PC-9 (cell line): ENCODE measurements at regions not wholly inside any gene's neighbourhood (a gene's known extent, or its start where the extent isn't known, plus 50 kb on each side); places are given as distances from the start of the nearest gene placed in this dataset.

ENCODE experiments used
- BruUV-seq: library from RNA; stranded (reverse); fragments of 400-500 nt; replicated peaks from 2 replicates; lab custom pipeline; 2021; lab: Mats Ljungman, UMichigan
- CTCF ChIA-PET: fragments of 300-600 bp; sonication (Branson Sonifier 250); formaldehyde crosslinking; loops from one replicate; lab custom pipeline; 2022; ENCODE audit warnings: antibody characterized with exemption; lab: Charles Lee
- POLR2A ChIA-PET: fragments of 300-600 bp; sonication (Branson Sonifier 250); formaldehyde crosslinking; loops from one replicate; lab custom pipeline; 2022; ENCODE audit warnings: antibody characterized with exemption; ENCODE audit not compliant: unreplicated experiment; lab: Charles Lee
- DNase-seq, 2 experiments: peaks; one replicate each; pipeline versions ENCODE4 v3.0.0 to v3.0.0-alpha.2; 2015 to 2022; ENCODE audit warnings: mixed read lengths in 1 of 2
- H2AFZ ChIP-seq: fragments of 200-600 bp; sonication (generic); 2 replicates; pipeline ENCODE4 v1.8.1; 2017; ENCODE audit warnings: antibody characterized with exemption
- H3F3A ChIP-seq: fragments of 200-600 bp; sonication (generic); 2 replicates; pipeline ENCODE4 v1.8.1; 2017; ENCODE audit warnings: antibody characterized with exemption, mild to moderate bottlenecking, low read depth; ENCODE audit not compliant: insufficient read depth
- H3K27ac ChIP-seq: fragments of 200-600 bp; sonication (generic); 2 replicates; pipeline ENCODE4 v1.6.1; 2016; ENCODE audit warnings: mixed run types
- H3K27me3 ChIP-seq: fragments of 200-600 bp; sonication (generic); 2 replicates; pipeline ENCODE4 v1.6.1; 2016; ENCODE audit warnings: low read depth, mixed run types; ENCODE audit not compliant: insufficient read depth
- H3K36me3 ChIP-seq: fragments of 200-600 bp; sonication (generic); 2 replicates; pipeline ENCODE4 v1.6.1; 2016; ENCODE audit warnings: low read depth, mixed run types
- H3K4me1 ChIP-seq: fragments of 200-600 bp; sonication (generic); replicated peaks from 2 replicates; pipeline ENCODE4 v1.6.1; 2016; ENCODE audit warnings: mixed run types; ENCODE audit not compliant: insufficient read depth
- H3K4me2 ChIP-seq: fragments of 200-600 bp; sonication (generic); 2 replicates; pipeline ENCODE4 v1.6.1; 2017; ENCODE audit warnings: mixed run types
- H3K4me3 ChIP-seq: fragments of 200-600 bp; sonication (generic); 2 replicates; pipeline ENCODE4 v1.6.1; 2016; ENCODE audit warnings: mixed run types
- H3K79me2 ChIP-seq: fragments of 200-600 bp; sonication (generic); 2 replicates; pipeline ENCODE4 v1.6.1; 2017; ENCODE audit warnings: low read depth, mixed run types
- H3K9me2 ChIP-seq: fragments of 200-600 bp; sonication (generic); 2 replicates; pipeline ENCODE4 v1.8.1; 2017; ENCODE audit warnings: mild to moderate bottlenecking; ENCODE audit not compliant: insufficient read depth
- H3K9me3 ChIP-seq: fragments of 200-600 bp; sonication (generic); 2 replicates; pipeline ENCODE4 v1.8.1; 2016; ENCODE audit warnings: low read depth; ENCODE audit not compliant: insufficient read depth
- H4K20me1 ChIP-seq: fragments of 200-600 bp; sonication (generic); 2 replicates; pipeline ENCODE4 v1.8.1; 2017; ENCODE audit not compliant: insufficient read depth
- EZH2 ChIP-seq: fragments of 200-600 bp; sonication (generic); IDR thresholded peaks from 2 replicates; pipeline ENCODE4 v1.8.0; 2017; ENCODE audit warnings: antibody characterized with exemption, low read depth
- intact Hi-C: fragments of 100-400 bp; cut with micrococcal nuclease; formaldehyde crosslinking; loops from one replicate; pipeline ENCODE4 v1.10.0; 2022; ENCODE audit not compliant: unreplicated experiment
- TF ChIP-seq, protein P1 (sequence below): fragments of 200-600 bp; sonication (generic); conservative IDR thresholded peaks from 2 replicates; pipeline ENCODE4 v1.6.1; 2017; ENCODE audit warnings: mixed run types, antibody characterized with exemption, mild to moderate bottlenecking, moderate library complexity

GRCh38 chr5:110250755-110251154, 475.7 kb downstream of the TMEM232 start:
- H3K36me3 ChIP-seq, result no peaks in the 10 kb centered on the region
- H3K27ac ChIP-seq, result no peak overlapping the region
- intact Hi-C loops, result no loop called here
- no peaks in the 10 kb centered on the region for H3K27me3 ChIP-seq
- H3K9me2 ChIP-seq, result no peaks in the 10 kb centered on the region
- no peak overlapping the region for H3K4me3 ChIP-seq
- no TSS peak for BruUV-seq
- POLR2A ChIA-PET, result no interaction called here
- H3K79me2 ChIP-seq, result no peaks in the 10 kb centered on the region
- no peak for DNase-seq
- H3K4me1 ChIP-seq, result no peaks in the 10 kb centered on the region
- CTCF ChIA-PET, result no interaction called here
- H2AFZ ChIP-seq, result no peak overlapping the region
- no peaks in the 10 kb centered on the region for H3F3A ChIP-seq
- no peaks in the 10 kb centered on the region; the same call in 1 of the 2 replicates for H3K9me3 ChIP-seq
- TF ChIP-seq, protein P1, sequence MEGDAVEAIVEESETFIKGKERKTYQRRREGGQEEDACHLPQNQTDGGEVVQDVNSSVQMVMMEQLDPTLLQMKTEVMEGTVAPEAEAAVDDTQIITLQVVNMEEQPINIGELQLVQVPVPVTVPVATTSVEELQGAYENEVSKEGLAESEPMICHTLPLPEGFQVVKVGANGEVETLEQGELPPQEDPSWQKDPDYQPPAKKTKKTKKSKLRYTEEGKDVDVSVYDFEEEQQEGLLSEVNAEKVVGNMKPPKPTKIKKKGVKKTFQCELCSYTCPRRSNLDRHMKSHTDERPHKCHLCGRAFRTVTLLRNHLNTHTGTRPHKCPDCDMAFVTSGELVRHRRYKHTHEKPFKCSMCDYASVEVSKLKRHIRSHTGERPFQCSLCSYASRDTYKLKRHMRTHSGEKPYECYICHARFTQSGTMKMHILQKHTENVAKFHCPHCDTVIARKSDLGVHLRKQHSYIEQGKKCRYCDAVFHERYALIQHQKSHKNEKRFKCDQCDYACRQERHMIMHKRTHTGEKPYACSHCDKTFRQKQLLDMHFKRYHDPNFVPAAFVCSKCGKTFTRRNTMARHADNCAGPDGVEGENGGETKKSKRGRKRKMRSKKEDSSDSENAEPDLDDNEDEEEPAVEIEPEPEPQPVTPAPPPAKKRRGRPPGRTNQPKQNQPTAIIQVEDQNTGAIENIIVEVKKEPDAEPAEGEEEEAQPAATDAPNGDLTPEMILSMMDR, result no peak
- no peak for TF ChIP-seq EZH2
- no peak overlapping the region for H3K4me2 ChIP-seq
- H4K20me1 ChIP-seq, result no peaks in the 10 kb centered on the region

- no peak overlapping the region for H3K27ac ChIP-seq
- DNase-seq, result no peak
- no peak overlapping the region for H3K4me2 ChIP-seq
- intact Hi-C loops, result no loop called here
- H3F3A ChIP-seq, result no peaks in the 10 kb centered on the region
- POLR2A ChIA-PET, result no interaction called here
- H3K4me1 ChIP-seq, result no peaks in the 10 kb centered on the region
- H3K79me2 ChIP-seq, result no peaks in the 10 kb centered on the region
- TF ChIP-seq, protein P1, result no peak
- no peak for TF ChIP-seq EZH2
- no peaks in the 10 kb centered on the region for H3K27me3 ChIP-seq
- no peaks in the 10 kb centered on the region for H4K20me1 ChIP-seq
- CTCF ChIA-PET, result no interaction called here
- H3K9me2 ChIP-seq, result no peaks in the 10 kb centered on the region
- H3K4me3 ChIP-seq, result no peak overlapping the region
- H3K36me3 ChIP-seq, result no peaks in the 10 kb centered on the region
- no TSS peak for BruUV-seq
- no peaks in the 10 kb centered on the region for H3K9me3 ChIP-seq
- H2AFZ ChIP-seq, result no peak overlapping the region
Measured at GRCh38 chr5:110251366-110251765, 475.1 kb downstream of the TMEM232 start.

- no peak for DNase-seq
- BruUV-seq, result no TSS peak
- intact Hi-C loops, result no loop called here
- H2AFZ ChIP-seq, result no peak overlapping the region
- no peaks in the 10 kb centered on the region for H4K20me1 ChIP-seq
- no peak overlapping the region for H3K27ac ChIP-seq
- CTCF ChIA-PET, result no interaction called here
- no peaks in the 10 kb centered on the region for H3K79me2 ChIP-seq
- H3K9me2 ChIP-seq, result no peaks in the 10 kb centered on the region
- TF ChIP-seq, protein P1, result no peak
- TF ChIP-seq EZH2, result no peak
- no peaks in the 10 kb centered on the region for H3K4me1 ChIP-seq
- POLR2A ChIA-PET, result no interaction called here
- H3K27me3 ChIP-seq, result no peaks in the 10 kb centered on the region
- no peaks in the 10 kb centered on the region for H3F3A ChIP-seq
- no peaks in the 10 kb centered on the region for H3K36me3 ChIP-seq
- H3K4me3 ChIP-seq, result no peak overlapping the region
- no peaks in the 10 kb centered on the region for H3K9me3 ChIP-seq
- no peak overlapping the region for H3K4me2 ChIP-seq
Measured at GRCh38 chr5:110255194-110255593, 471.3 kb downstream of the TMEM232 start.
